ENCODE measurements at regions not wholly inside any gene's neighbourhood (a gene's known extent, or its start where the extent isn't known, plus 50 kb on each side); places are given as distances from the start of the nearest gene placed in this dataset.

DNA sequence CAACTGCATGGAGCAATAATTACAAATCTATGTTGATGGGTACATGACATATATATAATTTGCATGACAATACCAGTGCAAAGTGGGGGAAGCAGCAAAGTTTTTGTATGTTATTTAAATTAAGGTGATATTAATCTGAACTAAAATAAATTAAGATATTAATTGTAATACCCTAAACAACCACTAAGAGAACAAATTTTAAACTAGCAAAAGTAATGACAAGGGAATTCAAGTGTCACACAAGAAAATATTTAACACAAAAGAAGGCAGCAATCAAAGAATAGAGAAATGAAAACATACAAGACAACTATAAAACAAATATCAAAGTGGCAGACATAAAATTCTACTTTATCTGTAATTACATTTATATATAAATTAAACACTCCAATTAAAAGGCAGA, 2003.4 kb downstream of the MAT2B start:
- peaks cover 3% of the 10 kb centered on the region for H3K9me3 ChIP-seq (ENCODE audit: control insufficient read depth, low read length)
- no peak overlapping the region for H3K4me3 ChIP-seq (ENCODE audit: insufficient read depth, low read depth, low read length, poor library complexity, severe bottlenecking)
- no peaks in the 10 kb centered on the region for H3K36me3 ChIP-seq (ENCODE audit: control insufficient read depth, insufficient read depth, low read length)
- no peaks in the 10 kb centered on the region for H3K4me1 ChIP-seq (ENCODE audit: control insufficient read depth, insufficient read depth, low read length, poor library complexity, severe bottlenecking)
- H3K27me3 ChIP-seq (replicated peaks; ENCODE audit: control insufficient read depth, insufficient read depth, low read length, poor library complexity, severe bottlenecking), result no peaks in the 10 kb centered on the region
- DNase-seq, result no peak
- no peak overlapping the region for H3K27ac ChIP-seq (ENCODE audit: insufficient read depth, low read length, poor library complexity, severe bottlenecking)

DNA sequence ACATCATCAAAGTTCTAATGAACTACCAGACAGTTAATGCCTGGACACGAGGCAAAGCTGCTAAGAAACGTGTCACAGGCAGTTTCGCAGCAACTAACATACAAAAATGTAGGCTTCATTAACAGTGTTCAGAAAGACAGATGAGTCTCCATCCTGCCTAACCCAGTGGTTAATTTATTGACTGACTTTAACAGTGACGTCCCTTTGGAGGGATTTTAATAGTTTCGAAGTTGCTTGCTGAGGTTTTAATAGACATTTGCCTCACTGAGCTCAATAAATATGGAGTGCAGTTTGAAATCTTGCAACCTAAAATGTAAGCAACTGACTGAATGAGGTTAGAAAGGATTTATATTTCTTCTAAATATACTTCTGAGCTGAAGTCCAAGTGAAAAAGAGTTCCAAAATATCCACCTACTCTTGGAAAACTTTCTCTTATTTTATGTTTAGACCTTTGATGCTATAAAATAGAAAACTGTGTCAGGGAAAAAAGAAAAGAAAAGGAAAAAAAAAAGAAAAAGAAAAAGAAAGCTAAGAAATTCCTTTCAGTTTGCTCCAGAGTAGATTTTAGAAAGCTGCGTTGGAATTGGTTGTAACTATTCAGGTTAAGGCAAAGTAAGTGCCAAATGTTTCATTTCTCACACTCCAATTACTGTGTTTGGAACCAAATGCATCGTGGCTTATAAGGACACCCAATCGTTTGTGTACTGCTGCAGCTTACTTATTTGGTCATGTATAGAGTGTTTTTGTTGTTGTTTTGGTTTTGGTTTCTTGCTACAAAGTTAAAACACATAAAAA, 2016.6 kb downstream of the MAT2B start:
- peaks cover 3% of the 10 kb centered on the region for H3K9me3 ChIP-seq (ENCODE audit: control insufficient read depth, low read length)
- no peak overlapping the region for H3K27ac ChIP-seq (ENCODE audit: insufficient read depth, low read length, poor library complexity, severe bottlenecking)
- no peak overlapping the region for H3K4me3 ChIP-seq (ENCODE audit: insufficient read depth, low read depth, low read length, poor library complexity, severe bottlenecking)
- H3K4me1 ChIP-seq (ENCODE audit: control insufficient read depth, insufficient read depth, low read length, poor library complexity, severe bottlenecking), result no peaks in the 10 kb centered on the region
- H3K36me3 ChIP-seq (ENCODE audit: control insufficient read depth, insufficient read depth, low read length), result no peaks in the 10 kb centered on the region
- no peak for DNase-seq
- H3K27me3 ChIP-seq (replicated peaks; ENCODE audit: control insufficient read depth, insufficient read depth, low read length, poor library complexity, severe bottlenecking), result no peaks in the 10 kb centered on the region

DNA sequence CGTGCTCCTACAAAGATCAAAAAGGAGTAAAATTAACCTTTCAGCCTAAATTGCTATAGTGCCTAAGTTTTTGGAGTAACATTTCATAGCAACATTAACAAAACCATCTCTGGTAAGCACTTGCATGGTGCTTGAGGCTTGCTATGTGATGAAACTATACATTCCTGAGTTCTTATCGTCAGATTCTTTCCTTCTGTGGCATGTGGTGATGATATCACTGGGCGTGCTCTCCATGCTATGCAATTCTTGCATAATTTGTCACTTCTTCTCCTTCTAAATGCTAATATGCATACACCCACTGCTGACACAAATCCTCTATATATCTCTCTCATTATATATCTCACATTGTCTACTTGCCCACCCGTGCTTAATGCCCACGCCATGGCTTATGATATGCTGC, 2019.9 kb downstream of the MAT2B start:
- Histone ChIP-seq H3K9me3 (ENCODE audit: control insufficient read depth, low read length) (peaks cover 3% of the 10 kb centered on the region), H3K4me1 (ENCODE audit: control insufficient read depth, insufficient read depth, low read length, poor library complexity, severe bottlenecking) (no peaks in the 10 kb centered on the region), H3K4me3 (ENCODE audit: insufficient read depth, low read depth, low read length, poor library complexity, severe bottlenecking) (no peak overlapping the region), H3K36me3 (ENCODE audit: control insufficient read depth, insufficient read depth, low read length) (no peaks in the 10 kb centered on the region), H3K27ac (ENCODE audit: insufficient read depth, low read length, poor library complexity, severe bottlenecking) (no peak overlapping the region), H3K27me3 (replicated peaks; ENCODE audit: control insufficient read depth, insufficient read depth, low read length, poor library complexity, severe bottlenecking) (no peaks in the 10 kb centered on the region)
- DNase-seq, result no peak

DNA sequence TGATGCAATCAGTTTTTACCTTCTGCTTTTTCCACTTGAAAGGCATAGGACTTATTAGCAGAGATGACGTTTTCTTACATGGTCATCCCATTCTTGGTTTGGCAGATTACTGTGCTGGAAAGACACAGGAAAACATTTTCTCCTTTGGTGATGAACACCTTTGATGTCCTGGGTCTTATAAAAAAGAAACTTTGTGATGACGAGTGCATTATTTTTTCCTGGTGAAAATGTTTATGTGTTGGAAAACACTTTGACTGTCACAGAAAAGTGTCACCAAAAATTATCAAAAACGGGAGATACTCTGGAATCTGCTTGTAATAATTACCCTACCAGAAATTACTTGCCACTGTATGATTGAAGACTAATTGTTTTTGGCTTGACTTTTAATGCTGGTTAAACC, 2020.9 kb downstream of the MAT2B start:
- Histone ChIP-seq H3K9me3 (ENCODE audit: control insufficient read depth, low read length) (peaks cover 3% of the 10 kb centered on the region), H3K4me1 (ENCODE audit: control insufficient read depth, insufficient read depth, low read length, poor library complexity, severe bottlenecking) (no peaks in the 10 kb centered on the region), H3K4me3 (ENCODE audit: insufficient read depth, low read depth, low read length, poor library complexity, severe bottlenecking) (no peak overlapping the region), H3K36me3 (ENCODE audit: control insufficient read depth, insufficient read depth, low read length) (no peaks in the 10 kb centered on the region), H3K27ac (ENCODE audit: insufficient read depth, low read length, poor library complexity, severe bottlenecking) (no peak overlapping the region), H3K27me3 (replicated peaks; ENCODE audit: control insufficient read depth, insufficient read depth, low read length, poor library complexity, severe bottlenecking) (no peaks in the 10 kb centered on the region)
- DNase-seq, result no peak

DNA sequence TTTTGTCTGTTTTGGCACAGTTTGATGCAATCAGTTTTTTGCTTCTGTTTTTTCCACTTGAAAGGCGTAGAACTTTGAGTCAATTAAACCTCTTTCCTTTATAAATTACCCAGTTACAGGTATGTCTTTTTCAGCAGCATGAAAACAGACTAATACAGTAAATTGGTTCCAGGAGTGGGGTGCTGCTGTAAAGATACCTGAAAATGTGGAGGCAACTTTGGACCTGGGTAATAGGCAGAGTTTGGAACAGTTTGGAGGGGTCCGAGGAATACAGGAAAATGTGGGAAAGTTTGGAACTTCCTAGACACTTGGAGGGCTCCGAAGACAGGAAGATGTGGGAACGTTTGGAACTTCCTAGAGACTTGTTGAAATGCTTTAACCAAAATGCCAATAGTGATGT, 2022.2 kb downstream of the MAT2B start:
- Histone ChIP-seq H3K9me3 (ENCODE audit: control insufficient read depth, low read length) (peaks cover 3% of the 10 kb centered on the region), H3K4me3 (ENCODE audit: insufficient read depth, low read depth, low read length, poor library complexity, severe bottlenecking) (no peak overlapping the region), H3K27ac (ENCODE audit: insufficient read depth, low read length, poor library complexity, severe bottlenecking) (no peak overlapping the region), H3K27me3 (replicated peaks; ENCODE audit: control insufficient read depth, insufficient read depth, low read length, poor library complexity, severe bottlenecking) (no peaks in the 10 kb centered on the region), H3K36me3 (ENCODE audit: control insufficient read depth, insufficient read depth, low read length) (no peaks in the 10 kb centered on the region), H3K4me1 (ENCODE audit: control insufficient read depth, insufficient read depth, low read length, poor library complexity, severe bottlenecking) (no peaks in the 10 kb centered on the region)
- DNase-seq, result no peak

DNA sequence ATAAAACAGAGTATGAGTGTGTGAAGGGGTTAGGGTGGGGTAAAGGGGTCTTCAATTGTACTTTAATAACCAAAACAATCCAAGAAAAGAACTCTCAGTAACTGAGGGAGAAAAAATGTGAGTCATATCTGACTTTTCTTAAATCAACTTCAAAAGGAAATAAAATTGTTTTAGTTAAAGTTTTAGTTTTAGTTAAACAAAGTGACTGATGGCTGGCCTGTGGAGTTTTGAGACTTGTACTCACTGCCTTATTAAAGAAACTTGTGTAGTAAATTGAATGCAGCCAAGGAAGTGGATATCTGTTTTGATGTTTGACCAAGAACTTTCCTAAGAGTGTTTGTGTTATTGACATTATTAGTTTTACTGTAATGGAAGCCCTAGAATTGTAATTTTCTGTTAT, 2032.6 kb downstream of the MAT2B start:
- Histone ChIP-seq H3K4me1 (ENCODE audit: control insufficient read depth, insufficient read depth, low read length, poor library complexity, severe bottlenecking) (no peaks in the 10 kb centered on the region), H3K36me3 (ENCODE audit: control insufficient read depth, insufficient read depth, low read length) (no peaks in the 10 kb centered on the region), H3K27ac (ENCODE audit: insufficient read depth, low read length, poor library complexity, severe bottlenecking) (no peak overlapping the region), H3K27me3 (replicated peaks; ENCODE audit: control insufficient read depth, insufficient read depth, low read length, poor library complexity, severe bottlenecking) (no peaks in the 10 kb centered on the region), H3K9me3 (ENCODE audit: control insufficient read depth, low read length) (no peaks in the 10 kb centered on the region), H3K4me3 (ENCODE audit: insufficient read depth, low read depth, low read length, poor library complexity, severe bottlenecking) (no peak overlapping the region)
- no peak for DNase-seq

DNA sequence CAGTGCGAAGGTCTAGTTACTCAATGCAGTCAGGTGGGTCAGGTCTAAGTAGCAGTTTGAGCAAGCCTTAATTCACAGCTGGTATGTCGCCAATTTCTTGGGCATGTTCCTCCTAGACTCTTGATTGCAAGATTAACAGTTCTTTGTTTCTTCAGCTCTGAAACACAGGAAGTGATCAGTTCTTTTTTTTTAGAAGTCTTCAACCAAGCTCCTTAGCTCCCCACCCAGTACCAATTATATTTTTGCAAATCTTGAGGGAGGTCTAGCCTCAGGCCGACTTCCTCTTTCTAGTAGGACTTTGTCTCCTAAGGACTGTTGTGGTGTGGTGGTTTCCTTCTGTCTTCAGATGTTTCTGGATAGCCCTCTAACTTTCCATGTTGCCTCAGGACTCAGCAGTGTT, 2054.2 kb downstream of the MAT2B start:
- Histone ChIP-seq H3K36me3 (ENCODE audit: control insufficient read depth, insufficient read depth, low read length) (no peaks in the 10 kb centered on the region), H3K27ac (ENCODE audit: insufficient read depth, low read length, poor library complexity, severe bottlenecking) (no peak overlapping the region), H3K4me1 (ENCODE audit: control insufficient read depth, insufficient read depth, low read length, poor library complexity, severe bottlenecking) (no peaks in the 10 kb centered on the region), H3K27me3 (replicated peaks; ENCODE audit: control insufficient read depth, insufficient read depth, low read length, poor library complexity, severe bottlenecking) (no peaks in the 10 kb centered on the region), H3K4me3 (ENCODE audit: insufficient read depth, low read depth, low read length, poor library complexity, severe bottlenecking) (no peak overlapping the region), H3K9me3 (ENCODE audit: control insufficient read depth, low read length) (no peaks in the 10 kb centered on the region)
- DNase-seq, result no peak

DNA sequence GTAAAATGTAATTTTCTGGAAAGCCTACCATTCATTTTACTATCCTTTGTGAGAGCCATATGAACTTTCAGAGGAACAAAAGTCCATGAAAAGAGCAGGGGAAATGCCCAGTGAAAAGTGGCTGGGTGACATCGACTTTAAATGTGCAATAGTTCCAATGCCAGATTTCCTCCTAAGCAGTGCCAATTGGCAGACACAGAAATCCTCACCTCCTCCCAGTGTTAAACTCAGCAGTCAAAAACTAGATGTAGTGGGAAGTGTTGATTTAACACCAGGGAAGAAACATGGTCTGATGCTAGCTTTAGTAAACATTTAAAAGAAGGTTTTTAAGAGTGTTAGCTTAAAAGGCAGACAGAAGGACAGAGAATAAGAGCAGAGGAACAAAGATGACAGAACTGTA, 2055.2 kb downstream of the MAT2B start:
- DNase-seq, result no peak
- H3K4me1 ChIP-seq (ENCODE audit: control insufficient read depth, insufficient read depth, low read length, poor library complexity, severe bottlenecking), result no peaks in the 10 kb centered on the region
- no peaks in the 10 kb centered on the region for H3K9me3 ChIP-seq (ENCODE audit: control insufficient read depth, low read length)
- H3K27ac ChIP-seq (ENCODE audit: insufficient read depth, low read length, poor library complexity, severe bottlenecking), result no peak overlapping the region
- no peaks in the 10 kb centered on the region for H3K27me3 ChIP-seq (replicated peaks; ENCODE audit: control insufficient read depth, insufficient read depth, low read length, poor library complexity, severe bottlenecking)
- H3K36me3 ChIP-seq (ENCODE audit: control insufficient read depth, insufficient read depth, low read length), result no peaks in the 10 kb centered on the region
- H3K4me3 ChIP-seq (ENCODE audit: insufficient read depth, low read depth, low read length, poor library complexity, severe bottlenecking), result no peak overlapping the region

DNA sequence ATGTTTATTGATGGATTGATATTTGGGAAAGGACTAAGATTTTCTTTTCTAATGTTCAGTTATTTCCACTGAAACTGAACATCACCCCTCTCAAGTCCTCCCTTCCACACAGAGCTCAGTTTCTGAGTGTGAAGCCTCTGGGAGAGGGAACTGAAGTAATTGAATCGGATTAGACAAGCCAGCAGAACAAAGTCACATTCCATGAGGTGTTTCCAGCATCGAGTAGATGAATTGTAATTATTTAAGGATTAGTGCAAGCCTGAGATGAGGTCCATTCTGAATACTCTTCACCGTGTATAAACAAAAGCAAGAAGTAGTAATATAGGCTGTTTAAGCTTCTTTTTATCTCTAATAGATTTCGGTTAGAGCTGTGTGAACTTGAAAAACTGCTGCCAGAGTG, 2060.5 kb downstream of the MAT2B start:
- Histone ChIP-seq H3K9me3 (ENCODE audit: control insufficient read depth, low read length) (peaks cover 5% of the 10 kb centered on the region), H3K27ac (ENCODE audit: insufficient read depth, low read length, poor library complexity, severe bottlenecking) (no peak overlapping the region), H3K36me3 (ENCODE audit: control insufficient read depth, insufficient read depth, low read length) (no peaks in the 10 kb centered on the region), H3K4me1 (ENCODE audit: control insufficient read depth, insufficient read depth, low read length, poor library complexity, severe bottlenecking) (no peaks in the 10 kb centered on the region), H3K4me3 (ENCODE audit: insufficient read depth, low read depth, low read length, poor library complexity, severe bottlenecking) (no peak overlapping the region), H3K27me3 (replicated peaks; ENCODE audit: control insufficient read depth, insufficient read depth, low read length, poor library complexity, severe bottlenecking) (no peaks in the 10 kb centered on the region)
- DNase-seq, result no peak

DNA sequence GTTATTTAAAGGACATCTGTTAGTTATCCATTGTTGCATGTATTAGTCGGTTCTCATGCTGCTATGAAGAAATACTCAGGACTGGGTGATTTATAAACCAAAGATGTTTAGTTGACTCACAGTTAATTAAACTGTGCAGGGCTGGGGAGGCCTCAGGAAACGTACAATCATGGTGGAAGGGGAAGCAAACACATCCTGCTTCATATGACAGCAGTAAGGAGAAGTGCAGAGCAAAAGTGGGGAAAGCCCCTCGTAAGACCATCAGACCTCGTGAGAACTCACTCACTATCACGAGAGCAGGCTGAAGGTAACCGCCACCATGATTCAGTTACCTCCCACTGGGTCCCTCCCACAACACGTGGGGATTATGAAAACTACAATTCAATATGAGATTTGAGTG, 2064.1 kb downstream of the MAT2B start:
- no peak for DNase-seq
- no peaks in the 10 kb centered on the region for H3K27me3 ChIP-seq (replicated peaks; ENCODE audit: control insufficient read depth, insufficient read depth, low read length, poor library complexity, severe bottlenecking)
- peaks cover 5% of the 10 kb centered on the region for H3K9me3 ChIP-seq (ENCODE audit: control insufficient read depth, low read length)
- H3K4me3 ChIP-seq (ENCODE audit: insufficient read depth, low read depth, low read length, poor library complexity, severe bottlenecking), result no peak overlapping the region
- no peak overlapping the region for H3K27ac ChIP-seq (ENCODE audit: insufficient read depth, low read length, poor library complexity, severe bottlenecking)
- H3K36me3 ChIP-seq (ENCODE audit: control insufficient read depth, insufficient read depth, low read length), result no peaks in the 10 kb centered on the region
- H3K4me1 ChIP-seq (ENCODE audit: control insufficient read depth, insufficient read depth, low read length, poor library complexity, severe bottlenecking), result no peaks in the 10 kb centered on the region

All from effector memory CD4-positive, alpha-beta T cell (primary cell).